GM21737 (cell line): ENCODE measurements at regions not wholly inside any gene's neighbourhood (a gene's known extent, or its start where the extent isn't known, plus 50 kb on each side); places are given as distances from the start of the nearest gene placed in this dataset.

Source experiments
- ATAC-seq: cut with Tn5 transposase; IDR thresholded peaks from one replicate; pipeline ENCODE4 v1.9.1; 2021; ENCODE audit warnings: mild to moderate bottlenecking, moderate library complexity; ENCODE audit not compliant: unreplicated experiment

DNA sequence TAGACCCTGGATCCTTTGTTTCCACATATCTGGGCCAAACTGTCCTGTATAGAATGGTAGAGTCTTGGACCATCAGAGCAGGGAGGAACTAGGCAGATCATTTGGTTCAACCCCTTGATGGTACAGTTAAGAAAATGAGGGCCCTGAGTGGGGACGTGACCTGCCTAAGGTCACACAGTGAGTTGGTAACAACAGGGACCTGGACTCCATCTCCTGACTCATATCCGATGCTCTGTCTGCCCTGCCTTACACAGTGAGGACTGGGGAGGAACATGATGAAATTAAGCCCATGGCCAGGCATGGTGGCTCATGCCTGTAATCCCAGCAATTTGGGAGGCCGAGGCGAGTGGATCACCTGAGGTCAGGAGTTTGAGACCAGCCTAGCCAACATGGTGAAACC lies 440.2 kb downstream of the PTPRU start:
- no peak for ATAC-seq

DNA sequence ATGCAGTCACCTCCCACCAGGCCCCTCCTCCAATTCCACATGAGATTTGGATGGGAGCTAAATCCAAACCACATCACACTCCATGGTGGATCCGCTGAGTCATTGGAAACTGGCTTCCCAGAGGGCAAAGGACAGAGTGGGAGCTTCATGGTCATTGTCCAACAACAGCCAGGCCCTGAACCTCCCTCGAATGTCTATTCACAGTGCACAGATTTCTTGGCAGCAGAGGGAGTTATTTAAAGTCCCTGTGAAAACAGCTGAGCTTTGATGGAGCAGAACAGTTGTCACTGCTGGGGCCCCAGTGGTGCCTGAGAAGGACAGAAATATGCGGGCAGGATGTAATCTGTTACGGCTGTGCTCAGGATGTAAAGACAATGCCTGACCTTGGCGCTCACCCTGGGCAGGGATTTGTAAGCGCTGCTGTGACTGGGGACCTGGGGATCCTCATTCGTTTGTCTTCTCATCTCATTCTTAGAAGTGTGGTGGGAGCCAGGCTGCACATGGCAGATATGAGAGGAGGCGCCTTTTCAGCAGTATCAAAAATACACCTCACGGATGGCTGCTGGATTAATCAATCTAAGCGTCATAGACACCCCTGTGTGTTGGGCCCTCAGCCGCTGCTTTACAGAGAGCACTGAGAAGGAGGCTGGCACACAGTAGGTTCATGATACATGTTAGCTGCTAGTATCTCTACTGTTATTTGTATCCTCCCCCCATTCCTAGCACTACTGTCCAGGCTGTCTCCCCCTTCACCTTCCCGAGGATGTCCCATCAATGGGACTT lies 439.4 kb downstream of the PTPRU start:
- ATAC-seq = no peak

- ATAC-seq = no peak
Measured at GRCh38 chr1:29674627-29675326, 438.5 kb downstream of the PTPRU start.

DNA sequence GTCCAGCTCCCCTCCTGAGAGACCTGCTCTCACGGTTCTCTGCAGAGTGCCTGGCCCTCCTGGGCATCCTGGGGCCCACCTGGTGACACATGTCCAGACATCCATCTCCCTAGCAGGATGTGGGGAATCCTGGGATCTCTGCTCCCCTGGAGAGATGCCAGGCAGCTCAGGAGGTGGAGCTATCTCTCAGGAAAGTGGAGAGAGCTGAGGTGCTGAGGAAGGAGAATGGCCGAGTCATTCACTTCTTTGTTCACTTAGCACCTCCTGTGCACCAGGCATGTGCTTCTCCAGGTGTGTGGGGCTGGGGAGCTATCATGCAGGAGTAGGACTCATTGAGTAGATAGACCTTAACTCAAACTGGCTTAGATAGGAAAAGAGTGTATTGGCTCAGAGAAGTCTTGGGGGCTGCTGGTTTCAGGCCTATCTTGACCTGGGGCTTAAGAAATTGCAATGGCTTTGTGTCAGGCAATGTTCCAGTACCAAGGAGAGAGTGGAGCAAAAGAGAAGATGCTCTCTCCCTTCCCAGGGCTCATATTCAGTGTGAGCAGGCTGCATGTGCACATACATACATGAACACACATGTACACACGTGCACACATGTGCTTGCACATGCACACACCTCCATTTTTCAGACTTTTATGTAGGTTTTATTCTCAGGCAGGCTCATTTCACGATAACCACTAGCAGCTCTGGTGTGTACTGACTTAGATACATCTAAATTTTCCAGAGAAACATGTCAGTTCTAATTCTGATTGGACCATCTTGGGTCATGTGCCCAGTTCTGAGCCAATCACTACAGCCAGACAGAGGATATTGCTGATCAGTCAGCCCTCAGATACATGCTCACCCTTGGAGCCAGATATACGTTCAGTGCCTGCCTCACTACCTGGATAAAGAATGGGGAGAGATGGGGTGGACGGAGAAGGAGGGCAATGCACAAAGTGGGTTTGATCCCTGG lies 437.6 kb downstream of the PTPRU start:
- no peak for ATAC-seq

DNA sequence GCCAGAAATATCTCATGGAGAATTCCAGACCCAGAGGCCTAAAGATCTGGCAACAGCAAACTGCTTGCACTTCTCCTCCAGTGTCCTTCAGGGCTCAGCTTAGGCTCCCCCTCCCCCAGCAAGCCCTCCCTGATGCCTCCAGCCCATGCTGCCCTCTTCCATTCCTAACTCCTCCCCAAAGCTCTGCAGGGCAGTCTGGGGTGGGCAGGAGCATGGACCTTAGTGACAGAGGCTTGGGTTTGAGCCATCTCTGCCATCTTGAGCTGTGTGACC lies 436.8 kb downstream of the PTPRU start:
- ATAC-seq = no peak

DNA sequence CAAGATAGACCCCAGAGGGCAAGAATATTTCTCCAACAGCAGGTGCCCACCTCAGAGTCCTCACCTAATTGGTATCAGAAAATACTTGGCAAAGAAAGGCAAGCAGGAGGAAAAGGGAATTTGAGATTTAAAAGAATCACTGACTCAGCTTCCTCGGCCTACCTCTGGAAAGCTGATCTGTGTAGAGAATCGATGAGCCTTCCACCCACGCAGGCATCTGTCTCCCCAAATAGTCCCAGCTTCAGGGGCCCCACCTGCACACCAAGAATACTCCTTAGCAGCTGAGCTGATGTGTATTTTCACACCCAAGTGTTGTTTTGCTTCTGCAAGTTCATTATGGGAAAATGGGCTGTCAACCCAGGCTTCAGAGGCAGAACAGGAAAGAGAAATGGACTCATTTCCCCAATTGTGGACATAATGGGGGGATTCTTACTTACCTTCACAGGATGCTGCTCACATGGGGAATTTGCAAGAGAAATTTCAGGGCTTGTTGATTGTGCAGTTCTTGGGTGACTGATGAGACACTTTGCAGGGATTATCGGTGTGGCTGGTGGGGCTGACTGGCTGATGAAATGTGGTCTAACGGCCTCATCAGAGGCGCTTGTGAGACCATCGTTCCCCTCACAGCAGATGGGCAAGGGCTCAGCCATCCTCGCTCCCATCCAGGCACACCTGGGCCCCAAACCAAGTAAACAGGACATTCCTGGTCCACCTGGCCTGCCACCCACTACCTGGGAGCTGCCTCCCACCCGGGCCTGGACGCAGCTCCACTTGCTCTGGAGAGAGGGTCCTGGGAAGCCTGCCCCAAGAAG lies 436.3 kb downstream of the PTPRU start:
- ATAC-seq = no peak

DNA sequence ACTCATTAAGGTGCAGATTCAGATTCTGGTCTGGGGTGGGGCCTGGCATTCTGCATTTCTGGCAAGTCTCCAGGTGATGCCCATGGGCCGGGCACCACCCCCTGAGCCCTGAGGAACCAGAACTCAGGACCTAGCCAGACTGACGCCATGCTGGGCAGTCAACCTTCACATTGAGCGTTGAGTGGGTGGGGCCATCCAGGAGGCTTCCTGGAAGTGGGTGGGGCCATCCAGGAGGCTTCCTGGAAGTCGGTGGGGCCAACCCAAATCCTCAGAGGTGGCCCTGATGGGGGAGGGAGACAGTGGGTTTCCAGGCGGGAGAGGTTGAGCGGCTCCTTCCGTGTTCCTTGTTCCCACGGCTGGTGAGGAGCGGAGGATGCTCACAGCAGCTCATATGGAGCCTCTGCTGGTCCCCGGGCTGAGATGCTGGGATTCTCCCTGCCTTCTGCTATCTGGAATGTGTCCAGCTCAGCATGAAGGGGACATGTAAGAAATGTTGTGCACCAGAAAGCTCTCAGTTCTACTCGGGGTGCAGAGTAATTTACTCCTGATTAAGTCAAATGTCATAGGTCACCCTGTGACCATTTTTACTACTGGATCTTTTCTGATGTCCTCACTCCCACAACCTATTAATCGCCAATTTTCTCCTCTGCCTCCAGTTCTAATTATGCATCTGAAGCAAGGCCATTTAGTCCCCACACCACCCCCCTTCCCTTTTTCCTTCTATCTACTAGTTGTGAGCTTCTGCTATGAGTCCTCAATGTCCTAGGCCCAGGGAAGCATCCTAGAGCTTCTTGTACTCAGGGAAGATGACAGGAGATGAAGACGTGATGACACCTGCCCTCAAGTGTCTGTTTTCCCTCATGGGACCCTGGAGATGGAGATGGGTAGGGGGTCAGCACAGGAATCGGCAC lies 435.4 kb downstream of the PTPRU start:
- ATAC-seq = no peak

- ATAC-seq = no peak
Measured at GRCh38 chr1:29670752-29671151, 434.4 kb downstream of the PTPRU start.

DNA sequence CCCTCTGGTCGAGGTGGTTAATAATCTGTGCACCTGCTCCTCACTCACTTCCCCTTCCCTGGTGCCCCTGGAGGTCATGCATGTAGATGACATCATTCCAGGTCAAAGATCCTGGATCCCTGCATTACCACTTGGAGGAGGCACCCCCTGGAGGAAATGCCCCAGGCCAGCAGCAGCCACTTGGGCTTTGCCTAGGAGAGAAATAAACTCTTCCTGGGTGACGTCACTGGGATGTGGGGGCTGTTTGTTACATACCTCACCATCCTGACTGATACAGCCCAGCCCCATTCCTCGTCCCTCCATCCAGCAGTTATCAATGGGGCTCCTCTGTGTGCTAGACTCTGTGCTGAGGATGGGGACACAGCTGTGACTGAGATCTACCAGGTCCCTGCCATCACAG lies 433.6 kb downstream of the PTPRU start:
- no peak for ATAC-seq

GRCh38 chr1:29669158-29669871 lies 433.0 kb downstream of the PTPRU start:
- no peak for ATAC-seq

GRCh38 chr1:29668551-29669157 lies 432.3 kb downstream of the PTPRU start:
- no peak for ATAC-seq

- no peak for ATAC-seq
Measured at GRCh38 chr1:29667951-29668350, 431.6 kb downstream of the PTPRU start.

DNA sequence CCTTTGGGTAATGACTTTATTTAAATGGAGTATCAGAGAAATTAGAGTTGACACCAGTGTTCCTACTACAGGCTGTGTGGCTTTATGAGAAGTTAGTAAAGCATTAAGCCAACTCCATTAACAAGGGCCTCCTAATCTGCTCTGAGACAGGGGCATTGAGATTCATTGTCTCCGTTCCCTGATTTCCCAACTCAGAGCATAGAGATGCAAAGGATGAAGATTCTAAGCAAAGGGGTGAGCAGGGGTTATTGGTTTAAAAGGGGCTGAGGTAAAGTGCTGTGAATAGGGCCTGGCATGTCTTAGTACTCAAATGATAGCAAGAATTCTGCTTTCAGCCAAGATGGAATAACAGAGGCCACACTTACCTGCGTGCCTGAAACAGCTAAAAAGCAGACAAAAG lies 428.4 kb downstream of the PTPRU start:
- no peak for ATAC-seq

DNA sequence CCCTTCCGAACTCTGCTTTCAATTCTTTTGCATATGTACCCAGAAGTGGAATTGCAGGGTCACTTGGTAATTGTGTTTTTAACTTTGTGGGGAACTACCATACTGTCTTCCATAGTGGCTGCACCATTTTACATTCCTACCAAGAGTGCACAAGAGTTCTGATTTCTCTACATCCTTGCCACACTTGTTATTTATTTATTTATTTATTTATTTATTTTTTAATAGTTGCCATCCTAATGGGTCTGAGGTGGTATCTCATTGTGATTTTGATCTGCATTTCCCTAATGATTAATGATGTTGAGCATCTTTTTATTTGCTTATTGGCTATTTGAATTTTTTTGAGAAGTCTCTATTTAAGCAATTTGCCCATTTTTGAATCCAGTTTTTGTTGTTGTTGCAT lies 422.4 kb downstream of the PTPRU start:
- no peak for ATAC-seq

DNA sequence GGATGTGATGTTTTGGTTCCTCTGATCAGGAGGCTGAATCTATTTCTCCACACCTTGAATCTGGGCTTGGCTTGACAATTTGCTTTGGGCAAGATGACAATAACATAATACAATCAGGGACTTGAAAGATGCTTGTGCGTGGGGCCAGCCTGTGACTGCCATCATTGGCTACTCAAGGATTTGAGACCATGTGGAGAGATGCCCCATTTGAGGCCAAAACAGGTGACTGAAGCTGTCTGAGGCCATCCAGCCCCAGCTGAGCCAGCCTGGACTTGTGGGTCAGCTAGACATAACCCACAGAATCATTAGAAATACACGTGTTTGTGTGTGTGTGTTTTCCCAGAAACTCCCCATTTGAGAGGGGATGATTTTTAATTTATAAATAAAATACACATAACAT lies 421.5 kb downstream of the PTPRU start:
- no peak for ATAC-seq

DNA sequence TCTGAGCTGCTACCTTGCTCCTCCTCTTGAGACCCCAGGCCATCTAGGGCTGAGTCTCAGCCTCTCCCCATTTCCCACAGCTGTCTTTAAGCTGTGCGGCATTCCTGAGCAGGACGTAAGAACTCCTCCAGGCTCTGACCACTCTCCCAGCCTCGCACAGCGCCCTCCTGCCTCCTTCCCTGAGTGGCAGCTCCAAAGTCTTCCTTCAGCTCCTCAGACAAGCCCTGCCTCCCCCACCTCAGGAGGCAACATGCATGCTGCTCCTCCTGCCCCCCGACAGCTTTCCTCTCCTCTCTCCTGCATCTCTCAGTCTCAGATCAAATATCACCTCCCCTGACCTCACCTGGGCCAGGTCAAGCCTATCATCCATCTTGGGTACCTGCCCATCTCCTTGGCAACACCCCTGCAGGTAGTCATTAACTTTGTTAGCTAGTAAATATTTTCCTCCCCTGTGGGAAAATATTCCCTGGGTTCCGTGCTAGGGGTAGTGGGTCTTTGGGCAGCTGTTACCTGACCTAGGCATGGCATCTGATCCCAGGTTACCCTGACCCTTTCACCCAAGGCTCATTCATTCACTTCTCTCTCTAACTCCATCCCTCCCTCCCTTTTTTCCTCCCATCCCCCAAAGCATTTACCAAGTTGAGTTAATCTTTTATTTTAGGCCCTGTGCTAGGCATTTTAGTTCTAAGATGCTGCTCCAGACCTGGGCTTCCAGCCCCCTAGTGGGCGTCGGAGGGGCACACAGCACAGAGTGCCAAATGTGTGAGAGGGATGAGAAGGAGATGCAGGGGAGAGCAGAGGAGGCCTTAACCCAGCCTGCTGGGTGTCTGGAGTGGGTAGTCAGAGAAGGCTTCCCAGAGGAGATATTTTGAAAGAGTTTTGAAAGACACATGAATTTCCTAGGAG lies 419.9 kb downstream of the PTPRU start:
- no peak for ATAC-seq

DNA sequence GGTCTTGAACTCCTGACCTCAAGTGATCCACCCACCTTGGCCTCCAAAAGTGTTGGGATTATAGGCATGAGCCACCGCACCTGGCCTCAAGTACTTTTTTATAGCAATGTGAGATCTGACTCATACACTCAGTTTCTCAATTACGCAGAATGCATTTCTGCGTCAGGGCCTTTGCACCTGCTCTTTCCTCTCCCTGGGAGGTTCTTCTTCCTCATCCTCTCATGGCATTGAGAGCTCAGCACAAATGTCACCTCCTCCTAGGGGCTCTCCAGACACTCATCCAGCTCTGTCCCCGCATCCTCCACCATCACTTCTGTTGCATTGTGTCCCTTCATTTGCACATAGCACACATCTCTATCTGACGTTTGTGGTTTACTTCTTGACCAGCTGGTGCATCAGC lies 418.8 kb downstream of the PTPRU start:
- ATAC-seq = no peak
